ENCODE measurements at regions not wholly inside any gene's neighbourhood (a gene's known extent, or its start where the extent isn't known, plus 50 kb on each side); places are given as distances from the start of the nearest gene placed in this dataset.

DNA sequence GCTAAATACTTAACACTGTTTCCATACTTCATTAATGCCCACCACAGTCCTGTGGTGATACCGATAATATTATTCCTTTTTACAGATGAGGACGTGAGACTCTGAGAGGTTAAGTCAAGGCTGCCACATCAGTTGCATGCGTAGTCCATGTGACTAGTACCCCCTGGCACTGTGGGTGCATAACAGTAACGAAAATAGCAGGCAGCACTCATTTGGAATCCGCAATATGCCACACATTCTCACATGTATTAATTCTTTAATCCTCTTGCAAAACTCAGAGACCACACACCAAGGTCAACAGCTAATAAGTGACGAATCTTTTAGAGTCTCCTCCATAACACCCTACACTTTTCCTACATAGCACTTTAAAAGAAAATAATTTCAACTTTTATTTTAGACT, 99.5 kb upstream of the HABP2 start (continued):
- no peak for TF ChIP-seq USF1 (CRISPR knock-in tag; IDR thresholded peaks at IDR 0.05)
- TF ChIP-seq HNRNPLL (IDR thresholded peaks at IDR 0.05; ENCODE audit: low read depth, low read length, poor library complexity, severe bottlenecking), result no peak
- TF ChIP-seq ZBTB49 (CRISPR knock-in tag; IDR thresholded peaks at IDR 0.05; ENCODE audit: borderline replicate concordance), result no peak
- no peak for TF ChIP-seq MECOM (CRISPR knock-in tag; IDR thresholded peaks at IDR 0.05)
- TF ChIP-seq, protein P1, sequence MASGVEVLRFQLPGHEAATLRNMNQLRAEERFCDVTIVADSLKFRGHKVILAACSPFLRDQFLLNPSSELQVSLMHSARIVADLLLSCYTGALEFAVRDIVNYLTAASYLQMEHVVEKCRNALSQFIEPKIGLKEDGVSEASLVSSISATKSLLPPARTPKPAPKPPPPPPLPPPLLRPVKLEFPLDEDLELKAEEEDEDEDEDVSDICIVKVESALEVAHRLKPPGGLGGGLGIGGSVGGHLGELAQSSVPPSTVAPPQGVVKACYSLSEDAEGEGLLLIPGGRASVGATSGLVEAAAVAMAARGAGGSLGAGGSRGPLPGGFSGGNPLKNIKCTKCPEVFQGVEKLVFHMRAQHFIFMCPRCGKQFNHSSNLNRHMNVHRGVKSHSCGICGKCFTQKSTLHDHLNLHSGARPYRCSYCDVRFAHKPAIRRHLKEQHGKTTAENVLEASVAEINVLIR (CRISPR knock-in tag; IDR thresholded peaks at IDR 0.05), result no peak
- TF ChIP-seq ELF4 (CRISPR knock-in tag; IDR thresholded peaks at IDR 0.05), result no peak
- no peak for TF ChIP-seq EGR1 (conservative IDR thresholded peaks at IDR 0.05)
- TF ChIP-seq, protein P2, sequence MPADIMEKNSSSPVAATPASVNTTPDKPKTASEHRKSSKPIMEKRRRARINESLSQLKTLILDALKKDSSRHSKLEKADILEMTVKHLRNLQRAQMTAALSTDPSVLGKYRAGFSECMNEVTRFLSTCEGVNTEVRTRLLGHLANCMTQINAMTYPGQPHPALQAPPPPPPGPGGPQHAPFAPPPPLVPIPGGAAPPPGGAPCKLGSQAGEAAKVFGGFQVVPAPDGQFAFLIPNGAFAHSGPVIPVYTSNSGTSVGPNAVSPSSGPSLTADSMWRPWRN (IDR thresholded peaks at IDR 0.05; ENCODE audit: low read depth), result no peak

Measured in K562 (cell line).